HAP-1 (cell line): ENCODE measurements at regions not wholly inside any gene's neighbourhood (a gene's known extent, or its start where the extent isn't known, plus 50 kb on each side); places are given as distances from the start of the nearest gene placed in this dataset.
A peak's percentile ranks its signal among the peaks of the same experiment; 100 is the strongest.
"Not testable (repeated sequence)": the region's sequence is repeated elsewhere in the genome, so short reads cannot be mapped to it uniquely, and the experiment has no call there.

Source experiments
- DNase-seq, 2 experiments: peaks; one replicate each; pipeline ENCODE4 v3.0.0-alpha.2; 2016 to 2020; ENCODE audit warnings: low spot score in 2 of 2
- H3K27me3 ChIP-seq: fragments of 250-450 bp; sonication (Bioruptor Pico); 2 replicates; pipeline ENCODE4 v1.5.1; 2020; ENCODE audit warnings: low read depth, mild to moderate bottlenecking, moderate library complexity
- H3K36me3 ChIP-seq: fragments of 250-450 bp; sonication (Bioruptor Pico); replicated peaks from 2 replicates; pipeline ENCODE4 v1.5.1; 2020; ENCODE audit warnings: mild to moderate bottlenecking
- H3K4me1 ChIP-seq: fragments of 250-450 bp; sonication (Bioruptor Pico); 2 replicates; pipeline ENCODE4 v1.5.1; 2020; ENCODE audit warnings: mild to moderate bottlenecking
- H3K4me3 ChIP-seq: fragments of 250-450 bp; sonication (Bioruptor Pico); 2 replicates; pipeline ENCODE4 v1.5.1; 2020; ENCODE audit warnings: mild to moderate bottlenecking, moderate library complexity
- H3K9me3 ChIP-seq: fragments of 250-450 bp; sonication (Bioruptor Pico); 2 replicates; pipeline ENCODE4 v1.5.1; 2020; ENCODE audit warnings: mild to moderate bottlenecking, moderate library complexity
- in situ Hi-C: fragments of 300-500 bp; cut with MboI; formaldehyde crosslinking; loops from 3 replicates; pipeline ENCODE4 v1.14.3; 2020; ENCODE audit warnings: low sequenced_read_pairs, inconsistent platforms, mixed read lengths

GRCh38 chr1:121483961-121484424 lies 299.2 kb downstream of the SRGAP2C start:
- no peaks in the 10 kb centered on the region for H3K4me1 ChIP-seq
- H3K4me3 ChIP-seq = no peak overlapping the region
- H3K9me3 ChIP-seq = no peaks in the 10 kb centered on the region
- DNase-seq = no peak
- no peaks in the 10 kb centered on the region for H3K27me3 ChIP-seq
- in situ Hi-C loops = no loop called here
- no peaks in the 10 kb centered on the region for H3K36me3 ChIP-seq

DNA sequence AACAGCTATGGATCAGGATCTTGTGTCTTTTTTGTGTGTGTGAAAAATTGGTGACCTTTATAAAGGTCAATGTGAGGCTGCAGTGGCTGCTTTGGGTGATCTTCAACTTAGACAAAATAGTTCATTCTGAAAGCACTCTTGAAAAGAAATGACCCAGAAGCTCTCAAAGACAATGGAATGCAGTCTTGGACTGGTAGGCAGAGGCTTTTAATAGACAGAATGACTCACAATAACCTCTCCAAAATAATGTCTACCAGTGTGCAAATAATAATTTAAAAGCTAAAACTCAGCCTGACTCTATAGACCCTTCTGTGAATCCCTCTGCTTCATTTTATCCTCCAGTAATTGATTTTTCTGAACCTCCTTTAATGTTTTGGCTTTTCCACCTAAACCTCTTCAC lies 310.0 kb downstream of the SRGAP2C start:
- H3K9me3 ChIP-seq, DNase-seq, H3K27me3 ChIP-seq, in situ Hi-C loops, H3K36me3 ChIP-seq, H3K4me3 ChIP-seq, H3K4me1 ChIP-seq: not testable (repeated sequence)

- H3K4me1 ChIP-seq, H3K9me3 ChIP-seq, H3K4me3 ChIP-seq, DNase-seq, in situ Hi-C loops, H3K36me3 ChIP-seq, H3K27me3 ChIP-seq: not testable (repeated sequence)
Measured at GRCh38 chr1:121511455-121511854, 326.7 kb downstream of the SRGAP2C start.

GRCh38 chr1:121511876-121512275 lies 327.1 kb downstream of the SRGAP2C start:
- H3K36me3 ChIP-seq, H3K4me1 ChIP-seq, H3K27me3 ChIP-seq, in situ Hi-C loops, DNase-seq, H3K4me3 ChIP-seq, H3K9me3 ChIP-seq: not testable (repeated sequence)

- in situ Hi-C loops = no loop called here
- Histone ChIP-seq H3K4me3 (no peak overlapping the region), H3K4me1 (peaks cover 3% of the 10 kb centered on the region; the same call in 1 of the 2 replicates)
Measured at GRCh38 chr1:121515235-121515634, 330.5 kb downstream of the SRGAP2C start.

GRCh38 chr1:121516234-121516967 lies 331.6 kb downstream of the SRGAP2C start:
- in situ Hi-C loops = no loop called here
- H3K9me3 ChIP-seq = no peaks in the 10 kb centered on the region
- H3K4me1 ChIP-seq = peaks cover 3% of the 10 kb centered on the region; the same call in 1 of the 2 replicates
- no peak for DNase-seq
- H3K27me3 ChIP-seq = no peaks in the 10 kb centered on the region
- no peak overlapping the region for H3K4me3 ChIP-seq
- H3K36me3 ChIP-seq = no peaks in the 10 kb centered on the region

More at GRCh38 chr1:121515235-121515634, 330.5 kb downstream of the SRGAP2C start:
- H3K9me3 ChIP-seq = no peaks in the 10 kb centered on the region
- no peaks in the 10 kb centered on the region for H3K36me3 ChIP-seq
- no peak for DNase-seq
- H3K27me3 ChIP-seq = no peaks in the 10 kb centered on the region

- Histone ChIP-seq H3K36me3 (no peaks in the 10 kb centered on the region), H3K4me1 (peaks cover 3% of the 10 kb centered on the region; the same call in 1 of the 2 replicates), H3K4me3 (no peak overlapping the region), H3K9me3 (no peaks in the 10 kb centered on the region), H3K27me3 (no peaks in the 10 kb centered on the region)
- in situ Hi-C loops = no loop called here
- no peak for DNase-seq
Measured at GRCh38 chr1:121517586-121518230, 332.9 kb downstream of the SRGAP2C start.

GRCh38 chr1:121518726-121519041 lies 333.9 kb downstream of the SRGAP2C start:
- DNase-seq = no peak
- Histone ChIP-seq H3K4me3 (peak overlapping the region; percentile 45), H3K27me3 (no peaks in the 10 kb centered on the region), H3K36me3 (no peaks in the 10 kb centered on the region), H3K9me3 (no peaks in the 10 kb centered on the region), H3K4me1 (peaks cover 3% of the 10 kb centered on the region; the same call in 1 of the 2 replicates)
- in situ Hi-C loops = no loop called here

GRCh38 chr1:121519042-121519755 lies 334.4 kb downstream of the SRGAP2C start:
- Histone ChIP-seq H3K4me1 (peaks cover 3% of the 10 kb centered on the region; the same call in 1 of the 2 replicates), H3K4me3 (peak overlapping the region; percentile 45), H3K27me3 (no peaks in the 10 kb centered on the region), H3K9me3 (no peaks in the 10 kb centered on the region), H3K36me3 (no peaks in the 10 kb centered on the region)
- in situ Hi-C loops = no loop called here
- peak; percentile 80 to 82 for DNase-seq

- H3K4me3 ChIP-seq = peak overlapping the region; percentile 45
- H3K4me1 ChIP-seq, H3K27me3 ChIP-seq, H3K9me3 ChIP-seq, H3K36me3 ChIP-seq, DNase-seq, in situ Hi-C loops: not testable (repeated sequence)
Measured at GRCh38 chr1:121519756-121520286, 335.0 kb downstream of the SRGAP2C start.

DNA sequence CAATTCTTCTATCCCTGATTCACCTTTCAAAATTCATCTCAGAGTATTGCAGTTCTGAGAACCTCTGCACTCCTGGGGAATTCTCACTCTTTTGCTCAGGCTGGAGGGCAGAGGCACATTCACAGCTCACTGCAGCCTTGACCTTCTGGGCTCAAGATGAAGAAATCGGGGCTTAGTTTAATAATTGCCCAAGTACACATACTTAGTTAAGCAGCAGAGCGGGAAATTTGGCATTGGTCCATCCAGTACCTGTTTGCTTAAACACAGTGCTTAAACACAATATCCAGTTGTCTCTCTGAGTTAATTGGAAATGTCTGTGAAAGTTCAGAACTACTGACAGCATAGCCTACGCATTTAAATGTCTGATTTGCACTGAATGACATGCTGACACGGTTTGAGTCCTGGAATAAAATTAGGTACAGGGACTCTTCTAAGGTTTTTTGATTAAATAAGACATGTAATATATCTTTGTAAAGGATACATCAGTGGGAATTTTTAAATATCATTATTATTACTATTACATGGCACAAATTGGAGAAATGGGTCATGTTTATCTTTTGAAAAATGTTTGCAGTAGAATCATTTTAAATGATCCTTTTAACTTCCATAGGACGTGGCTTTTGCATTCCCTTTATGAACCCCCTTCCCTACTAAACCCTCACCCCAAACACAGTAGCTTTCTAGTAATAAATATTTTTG lies 337.4 kb downstream of the SRGAP2C start:
- Histone ChIP-seq H3K4me1 (peaks cover 3% of the 10 kb centered on the region; the same call in 1 of the 2 replicates), H3K4me3 (no peak overlapping the region), H3K36me3 (no peaks in the 10 kb centered on the region), H3K9me3 (no peaks in the 10 kb centered on the region), H3K27me3 (no peaks in the 10 kb centered on the region)
- in situ Hi-C loops = no loop called here
- DNase-seq = no peak

DNA sequence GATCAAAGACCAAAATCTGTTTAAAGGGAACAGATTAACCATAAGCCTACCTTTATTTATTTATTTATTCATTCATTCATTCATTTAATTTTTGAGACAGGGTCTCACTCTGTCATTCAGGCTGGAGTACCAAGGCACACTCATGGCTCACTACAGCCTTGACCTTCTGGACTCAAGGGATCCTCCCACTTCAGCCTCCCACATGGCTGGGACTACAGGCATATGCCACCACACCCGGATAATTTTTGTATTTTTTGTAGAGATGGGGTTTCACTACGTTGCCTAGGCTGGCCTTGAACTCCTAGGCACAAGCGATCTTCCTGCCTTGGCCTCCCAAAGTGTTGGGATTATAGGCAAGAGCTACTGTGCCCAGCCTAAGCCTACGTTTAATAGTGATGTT lies 338.3 kb downstream of the SRGAP2C start:
- H3K4me1 ChIP-seq, H3K4me3 ChIP-seq, H3K27me3 ChIP-seq, in situ Hi-C loops, H3K36me3 ChIP-seq, H3K9me3 ChIP-seq, DNase-seq: not testable (repeated sequence)

DNA sequence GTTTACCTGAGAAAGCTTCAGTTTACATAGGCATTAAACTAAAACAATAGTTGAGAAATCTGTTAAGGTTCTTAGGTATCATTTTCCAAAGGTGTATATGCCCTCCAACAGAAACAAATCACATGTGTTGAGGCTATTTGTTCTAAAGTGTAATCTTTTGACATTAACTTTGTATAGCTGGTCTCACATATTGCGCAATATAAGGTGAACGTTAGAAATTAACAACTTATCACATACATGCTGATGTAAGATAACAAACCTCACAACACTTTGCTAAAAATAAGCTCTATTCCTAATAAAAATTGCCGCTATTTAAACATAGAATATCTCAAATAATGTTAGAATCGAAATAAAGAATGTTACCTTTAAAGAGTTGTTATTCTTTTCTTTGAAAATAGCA lies 340.6 kb downstream of the SRGAP2C start:
- H3K27me3 ChIP-seq = no peaks in the 10 kb centered on the region
- in situ Hi-C loops = no loop called here
- no peak for DNase-seq
- no peaks in the 10 kb centered on the region for H3K9me3 ChIP-seq
- no peaks in the 10 kb centered on the region; the same call in 1 of the 2 replicates for H3K4me1 ChIP-seq
- no peak overlapping the region for H3K4me3 ChIP-seq
- no peaks in the 10 kb centered on the region for H3K36me3 ChIP-seq
